SK-N-SH (cell line): ENCODE measurements at regions not wholly inside any gene's neighbourhood (a gene's known extent, or its start where the extent isn't known, plus 50 kb on each side); places are given as distances from the start of the nearest gene placed in this dataset.

Source experiments
- CTCF ChIA-PET: fragments of 300-600, 350-600 bp; formaldehyde crosslinking; extraction: SDS; loops from one replicate; lab custom pipeline; 2021; lab: Yijun Ruan, JAX
- POLR2A ChIA-PET: fragments of 350-600 bp; sonication (Branson Sonifier 250); formaldehyde crosslinking; extraction: SDS; loops from one replicate; lab custom pipeline; 2020; ENCODE audit warnings: antibody characterized with exemption, inconsistent platforms; lab: Yijun Ruan, JAX
- DNase-seq: peaks from one replicate; pipeline ENCODE4 v3.0.0; 2012
- H2AFZ ChIP-seq: fragments of 200-600 bp; sonication (generic); 2 replicates; pipeline ENCODE4 v1.8.1; 2016; ENCODE audit warnings: antibody characterized with exemption, mild to moderate bottlenecking, low read depth
- H3F3A ChIP-seq: fragments of 200-600 bp; sonication (generic); replicated peaks from 2 replicates; pipeline ENCODE3; 2016; ENCODE audit warnings: antibody characterized with exemption, mild to moderate bottlenecking; ENCODE audit not compliant: insufficient read depth
- H3K27ac ChIP-seq, 2 experiments: fragments of 200-500 bp in 1 of 2; fragments of 200-600 bp in 1 of 2; sonication (Bioruptor generic) in 1 of 2; sonication (generic), shearing (Covaris generic) in 1 of 2; 2 replicates each; pipeline versions ENCODE4 v1.5.1 to v1.6.1; 2014 to 2016; ENCODE audit warnings: low read depth in 2 of 2, inconsistent platforms in 1 of 2, low read length in 1 of 2, mild to moderate bottlenecking in 1 of 2, mixed read lengths in 1 of 2
- H3K27me3 ChIP-seq: fragments of 200-600 bp; sonication (generic), shearing (Covaris generic); 2 replicates; pipeline ENCODE4 v1.6.1; 2016; ENCODE audit warnings: mixed run types; ENCODE audit not compliant: insufficient read depth
- H3K36me3 ChIP-seq, 2 experiments: fragments of 200-500 bp in 1 of 2; fragments of 200-600 bp in 1 of 2; sonication (Bioruptor generic) in 1 of 2; sonication (generic) in 1 of 2; replicated peaks in 1 of 2; 2 replicates each; pipeline versions ENCODE3 to v1.5.1; 2014 to 2016; ENCODE audit warnings: low read length in 1 of 2, mild to moderate bottlenecking in 1 of 2; ENCODE audit not compliant: insufficient read depth in 2 of 2, control insufficient read depth in 1 of 2
- H3K4me1 ChIP-seq, 2 experiments: fragments of 200-500 bp in 1 of 2; fragments of 200-600 bp in 1 of 2; sonication (Bioruptor generic) in 1 of 2; sonication (generic), shearing (Covaris generic) in 1 of 2; 2 replicates each; pipeline versions ENCODE4 v1.5.1 to v1.6.1; 2014 to 2016; ENCODE audit warnings: low read depth in 1 of 2, low read length in 1 of 2, mixed run types in 1 of 2; ENCODE audit not compliant: insufficient read depth in 2 of 2, control insufficient read depth in 1 of 2
- H3K4me2 ChIP-seq: fragments of 200-600 bp; sonication (generic), shearing (Covaris generic); 2 replicates; pipeline ENCODE4 v1.6.1; 2017; ENCODE audit warnings: mixed run types
- H3K4me3 ChIP-seq, 2 experiments: fragments of 200-500 bp in 1 of 2; fragments of 200-600 bp in 1 of 2; sonication (Bioruptor generic) in 1 of 2; sonication (generic), shearing (Covaris generic) in 1 of 2; 2 replicates each; pipeline versions ENCODE4 v1.5.1 to v1.8.1; 2014 to 2016; ENCODE audit warnings: low read depth in 2 of 2, inconsistent platforms in 1 of 2, low read length in 1 of 2, mild to moderate bottlenecking in 1 of 2, mixed read lengths in 1 of 2, moderate library complexity in 1 of 2
- H3K79me2 ChIP-seq: fragments of 200-600 bp; sonication (generic); 2 replicates; pipeline ENCODE4 v1.8.1; 2017; ENCODE audit warnings: mild to moderate bottlenecking; ENCODE audit not compliant: insufficient read depth
- H3K9ac ChIP-seq: fragments of 200-600 bp; sonication (generic); 2 replicates; pipeline ENCODE4 v1.6.1; 2017; ENCODE audit warnings: mixed run types
- H3K9me2 ChIP-seq: fragments of 200-600 bp; sonication (generic); 2 replicates; pipeline ENCODE4 v1.6.1; 2017; ENCODE audit warnings: mixed run types
- H3K9me3 ChIP-seq: fragments of 200-600 bp; sonication (generic); 2 replicates; pipeline ENCODE4 v1.6.1; 2017; ENCODE audit warnings: mixed run types, mild to moderate bottlenecking, moderate library complexity
- H4K20me1 ChIP-seq: fragments of 200-600 bp; sonication (generic); 2 replicates; pipeline ENCODE4 v1.6.1; 2017; ENCODE audit warnings: mild to moderate bottlenecking, mixed run types; ENCODE audit not compliant: insufficient read depth
- EP300 ChIP-seq, 2 experiments: IDR thresholded peaks; 2 replicates each; pipeline versions ENCODE4 v1.4.0 to v1.6.1; 2012; ENCODE audit warnings: borderline replicate concordance in 1 of 2, low read depth in 1 of 2, low read length in 1 of 2
- EZH2phosphoT487 ChIP-seq: fragments of 200-600 bp; sonication (generic); IDR thresholded peaks from 2 replicates; pipeline ENCODE4 v1.6.1; 2017; ENCODE audit warnings: low read depth, mixed run types, mild to moderate bottlenecking, antibody characterized with exemption, moderate library complexity, borderline replicate concordance
- FOSL2 ChIP-seq: IDR thresholded peaks from 2 replicates; pipeline ENCODE4 v1.4.0; 2012; ENCODE audit warnings: low read depth, mild to moderate bottlenecking, moderate library complexity, borderline replicate concordance
- FOXM1 ChIP-seq: IDR thresholded peaks from 2 replicates; pipeline ENCODE4 v1.4.0; 2012; ENCODE audit warnings: low read depth, mild to moderate bottlenecking
- GATA2 ChIP-seq: sonication (generic); formaldehyde crosslinking; IDR thresholded peaks from 2 replicates; pipeline ENCODE4 v1.5.0; 2020; ENCODE audit warnings: mild to moderate bottlenecking, missing genetic modification reagents
- MEF2A ChIP-seq: IDR thresholded peaks from 2 replicates; pipeline ENCODE4 v1.4.0; 2012; ENCODE audit warnings: low read depth, borderline replicate concordance
- NRF1 ChIP-seq: IDR thresholded peaks from 2 replicates; pipeline ENCODE4 v1.6.1; 2012; ENCODE audit warnings: low read depth, mild to moderate bottlenecking, low read length
- POLR2AphosphoS5 ChIP-seq: IDR thresholded peaks from 2 replicates; pipeline ENCODE4 v1.6.1; 2012; ENCODE audit warnings: low read depth, low read length
- RAD21 ChIP-seq: IDR thresholded peaks from 2 replicates; pipeline ENCODE4 v1.6.1; 2012; ENCODE audit warnings: mild to moderate bottlenecking, low read length
- RCOR1 ChIP-seq: fragments of 150-350 bp; IDR thresholded peaks from 2 replicates; pipeline ENCODE4 v1.6.1; 2017; ENCODE audit warnings: antibody characterized with exemption, low read length
- RFX5 ChIP-seq: IDR thresholded peaks from 2 replicates; pipeline ENCODE4 v1.6.1; 2012; ENCODE audit warnings: mild to moderate bottlenecking, improper control_type of control experiment, low read length
- SIN3A ChIP-seq: IDR thresholded peaks from 2 replicates; pipeline ENCODE4 v1.6.1; 2012; ENCODE audit warnings: low read depth, mild to moderate bottlenecking, low read length, moderate library complexity, borderline replicate concordance
- SMC3 ChIP-seq: IDR thresholded peaks from 2 replicates; pipeline ENCODE4 v1.6.1; 2012; ENCODE audit warnings: low read depth, low read length, improper control_type of control experiment
- TAF1 ChIP-seq: IDR thresholded peaks from 2 replicates; pipeline ENCODE4 v1.6.1; 2012; ENCODE audit warnings: low read depth, mild to moderate bottlenecking, low read length, moderate library complexity, borderline replicate concordance
- TCF12 ChIP-seq: IDR thresholded peaks from 2 replicates; pipeline ENCODE4 v1.4.0; 2012
- YY1 ChIP-seq: IDR thresholded peaks from 2 replicates; pipeline ENCODE4 v1.4.0; 2012; ENCODE audit warnings: low read depth, mild to moderate bottlenecking
- WGBS: methylation state at CpG from one replicate; pipeline ENCODE4 v1.1.6; 2017; ENCODE audit warnings: low lambda C conversion rate; 5-methylcytosine and 5-hydroxymethylcytosine counted together
- TF ChIP-seq, protein P1 (sequence below): fragments of 150-350 bp; IDR thresholded peaks from 2 replicates; pipeline ENCODE4 v1.6.1; 2017; ENCODE audit warnings: antibody characterized with exemption, low read length, low read depth, borderline replicate concordance
- TF ChIP-seq, protein P2 (sequence below): IDR thresholded peaks from 2 replicates; pipeline ENCODE4 v1.4.0; 2012; ENCODE audit warnings: low read depth, borderline replicate concordance
- TF ChIP-seq, protein P3 (sequence below): IDR thresholded peaks from 2 replicates; pipeline ENCODE4 v1.4.0; 2012; ENCODE audit warnings: low read depth
- TF ChIP-seq, protein P4 (sequence below): IDR thresholded peaks from 2 replicates; pipeline ENCODE4; 2012
- TF ChIP-seq, protein P5 (sequence below): fragments of 200-600 bp; sonication (generic); IDR thresholded peaks from 2 replicates; pipeline ENCODE4 v1.6.1; 2017; ENCODE audit warnings: antibody characterized with exemption, mild to moderate bottlenecking, moderate library complexity

DNA sequence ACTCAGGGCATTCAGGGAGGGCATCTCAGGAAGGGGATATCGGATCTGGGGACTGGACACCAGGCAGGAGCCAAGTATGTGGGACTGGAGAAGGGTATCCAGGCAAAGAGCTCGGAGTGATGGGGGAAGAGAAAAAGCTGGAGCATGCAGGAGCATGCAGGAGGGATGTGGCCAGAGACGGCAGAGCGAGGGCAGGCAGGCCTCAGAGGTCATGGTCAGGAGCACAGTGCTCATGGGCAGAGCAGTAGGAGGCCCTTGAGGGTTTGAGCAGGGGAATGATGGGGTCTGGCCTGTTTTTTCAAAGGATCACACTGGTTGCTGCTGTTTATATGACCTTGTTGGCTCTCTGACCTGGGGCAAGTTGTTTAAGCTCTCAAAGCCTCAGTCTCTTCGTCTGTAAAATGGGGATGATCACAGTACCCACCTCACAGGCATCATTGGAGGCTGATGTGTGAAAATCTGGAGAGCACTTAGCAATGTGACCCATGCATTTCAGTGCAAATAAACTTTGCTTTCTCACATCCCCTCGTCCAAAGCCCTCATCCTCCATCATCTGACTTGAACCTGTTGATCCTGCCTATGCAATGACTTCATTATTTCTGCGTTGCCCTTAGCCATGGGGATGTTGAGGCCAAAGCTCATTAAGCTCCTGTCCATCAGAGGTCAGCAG lies 273.1 kb downstream of the MATN1 start (continued):
- TF ChIP-seq FOXM1 (no peak), RCOR1 (no peak), SIN3A (no peak), TCF12 (no peak)
- TF ChIP-seq, protein P1, sequence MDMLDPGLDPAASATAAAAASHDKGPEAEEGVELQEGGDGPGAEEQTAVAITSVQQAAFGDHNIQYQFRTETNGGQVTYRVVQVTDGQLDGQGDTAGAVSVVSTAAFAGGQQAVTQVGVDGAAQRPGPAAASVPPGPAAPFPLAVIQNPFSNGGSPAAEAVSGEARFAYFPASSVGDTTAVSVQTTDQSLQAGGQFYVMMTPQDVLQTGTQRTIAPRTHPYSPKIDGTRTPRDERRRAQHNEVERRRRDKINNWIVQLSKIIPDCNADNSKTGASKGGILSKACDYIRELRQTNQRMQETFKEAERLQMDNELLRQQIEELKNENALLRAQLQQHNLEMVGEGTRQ: no peak
- TF ChIP-seq, all 33 proteins: peak for 0

DNA sequence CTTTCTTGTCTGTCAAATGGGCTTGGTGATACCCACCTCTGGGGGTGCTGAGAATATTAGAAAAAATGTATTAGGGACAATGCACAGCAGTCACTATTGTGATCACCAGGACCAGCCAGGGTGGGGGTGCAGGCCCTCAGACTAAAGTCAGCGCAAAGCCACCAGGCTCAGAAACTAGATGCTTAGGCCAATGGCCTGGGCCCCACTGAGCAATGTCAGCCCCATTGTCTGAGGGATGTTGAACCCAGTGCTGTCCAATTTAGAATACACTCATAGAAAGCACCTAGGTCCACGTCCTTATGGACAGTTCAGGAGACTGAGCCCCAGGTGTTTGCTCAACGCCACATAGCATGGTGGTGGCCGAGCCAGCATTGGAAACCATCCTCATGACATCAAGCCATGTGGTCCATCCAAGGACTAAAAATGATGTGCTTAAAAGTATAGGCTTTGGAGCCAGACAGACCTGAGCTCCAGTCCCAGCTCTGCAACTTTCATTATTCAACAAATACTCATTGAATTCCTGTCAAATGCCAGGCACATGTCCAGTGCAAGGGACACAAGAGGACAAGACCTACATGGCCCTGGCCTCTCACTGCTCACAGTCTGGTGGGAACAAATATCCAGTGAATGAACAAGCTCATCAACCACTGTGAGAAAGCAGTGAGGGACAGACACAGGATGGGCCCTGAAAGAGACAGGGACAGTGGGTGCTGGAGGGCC lies 273.8 kb downstream of the MATN1 start:
- Histone ChIP-seq H3K9me3 (no peaks in the 10 kb centered on the region), H3K4me1 (no peaks in the 10 kb centered on the region), H2AFZ (no peak overlapping the region), H3K27ac (no peak overlapping the region), H3K9me2 (no peaks in the 10 kb centered on the region), H4K20me1 (no peaks in the 10 kb centered on the region), H3K4me2 (no peak overlapping the region), H3K79me2 (no peaks in the 10 kb centered on the region), H3K9ac (no peak overlapping the region), H3F3A (no peaks in the 10 kb centered on the region), H3K27me3 (no peaks in the 10 kb centered on the region), H3K4me3 (no peak overlapping the region), H3K36me3 (no peaks in the 10 kb centered on the region)
- WGBS: 100% methylated on average over 1 of the region's 4 CpGs
- TF ChIP-seq POLR2AphosphoS5: no peak
- no peak for TF ChIP-seq TAF1
- no peak for TF ChIP-seq SMC3
- no peak for TF ChIP-seq YY1
- no peak for TF ChIP-seq RFX5
- no peak for TF ChIP-seq TCF12
- TF ChIP-seq GATA2: no peak
- TF ChIP-seq, protein P2, sequence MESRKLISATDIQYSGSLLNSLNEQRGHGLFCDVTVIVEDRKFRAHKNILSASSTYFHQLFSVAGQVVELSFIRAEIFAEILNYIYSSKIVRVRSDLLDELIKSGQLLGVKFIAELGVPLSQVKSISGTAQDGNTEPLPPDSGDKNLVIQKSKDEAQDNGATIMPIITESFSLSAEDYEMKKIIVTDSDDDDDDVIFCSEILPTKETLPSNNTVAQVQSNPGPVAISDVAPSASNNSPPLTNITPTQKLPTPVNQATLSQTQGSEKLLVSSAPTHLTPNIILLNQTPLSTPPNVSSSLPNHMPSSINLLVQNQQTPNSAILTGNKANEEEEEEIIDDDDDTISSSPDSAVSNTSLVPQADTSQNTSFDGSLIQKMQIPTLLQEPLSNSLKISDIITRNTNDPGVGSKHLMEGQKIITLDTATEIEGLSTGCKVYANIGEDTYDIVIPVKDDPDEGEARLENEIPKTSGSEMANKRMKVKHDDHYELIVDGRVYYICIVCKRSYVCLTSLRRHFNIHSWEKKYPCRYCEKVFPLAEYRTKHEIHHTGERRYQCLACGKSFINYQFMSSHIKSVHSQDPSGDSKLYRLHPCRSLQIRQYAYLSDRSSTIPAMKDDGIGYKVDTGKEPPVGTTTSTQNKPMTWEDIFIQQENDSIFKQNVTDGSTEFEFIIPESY: no peak
- TF ChIP-seq, protein P3, sequence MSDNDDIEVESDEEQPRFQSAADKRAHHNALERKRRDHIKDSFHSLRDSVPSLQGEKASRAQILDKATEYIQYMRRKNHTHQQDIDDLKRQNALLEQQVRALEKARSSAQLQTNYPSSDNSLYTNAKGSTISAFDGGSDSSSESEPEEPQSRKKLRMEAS: no peak
- TF ChIP-seq EZH2phosphoT487: no peak
- TF ChIP-seq RCOR1: no peak
- no peak for TF ChIP-seq EP300 (IDR thresholded peaks at IDR 0.05; ENCODE audit: borderline replicate concordance in 1 of 2, low read depth in 1 of 2, low read length in 1 of 2)
- TF ChIP-seq, protein P4, sequence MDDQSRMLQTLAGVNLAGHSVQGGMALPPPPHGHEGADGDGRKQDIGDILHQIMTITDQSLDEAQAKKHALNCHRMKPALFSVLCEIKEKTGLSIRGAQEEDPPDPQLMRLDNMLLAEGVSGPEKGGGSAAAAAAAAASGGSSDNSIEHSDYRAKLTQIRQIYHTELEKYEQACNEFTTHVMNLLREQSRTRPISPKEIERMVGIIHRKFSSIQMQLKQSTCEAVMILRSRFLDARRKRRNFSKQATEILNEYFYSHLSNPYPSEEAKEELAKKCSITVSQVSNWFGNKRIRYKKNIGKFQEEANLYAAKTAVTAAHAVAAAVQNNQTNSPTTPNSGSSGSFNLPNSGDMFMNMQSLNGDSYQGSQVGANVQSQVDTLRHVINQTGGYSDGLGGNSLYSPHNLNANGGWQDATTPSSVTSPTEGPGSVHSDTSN: no peak
- TF ChIP-seq NRF1: no peak
- TF ChIP-seq RAD21: no peak
- TF ChIP-seq FOXM1: no peak
- no peak for TF ChIP-seq FOSL2
- TF ChIP-seq SIN3A: no peak
- TF ChIP-seq MEF2A: no peak
- TF ChIP-seq, protein P5, sequence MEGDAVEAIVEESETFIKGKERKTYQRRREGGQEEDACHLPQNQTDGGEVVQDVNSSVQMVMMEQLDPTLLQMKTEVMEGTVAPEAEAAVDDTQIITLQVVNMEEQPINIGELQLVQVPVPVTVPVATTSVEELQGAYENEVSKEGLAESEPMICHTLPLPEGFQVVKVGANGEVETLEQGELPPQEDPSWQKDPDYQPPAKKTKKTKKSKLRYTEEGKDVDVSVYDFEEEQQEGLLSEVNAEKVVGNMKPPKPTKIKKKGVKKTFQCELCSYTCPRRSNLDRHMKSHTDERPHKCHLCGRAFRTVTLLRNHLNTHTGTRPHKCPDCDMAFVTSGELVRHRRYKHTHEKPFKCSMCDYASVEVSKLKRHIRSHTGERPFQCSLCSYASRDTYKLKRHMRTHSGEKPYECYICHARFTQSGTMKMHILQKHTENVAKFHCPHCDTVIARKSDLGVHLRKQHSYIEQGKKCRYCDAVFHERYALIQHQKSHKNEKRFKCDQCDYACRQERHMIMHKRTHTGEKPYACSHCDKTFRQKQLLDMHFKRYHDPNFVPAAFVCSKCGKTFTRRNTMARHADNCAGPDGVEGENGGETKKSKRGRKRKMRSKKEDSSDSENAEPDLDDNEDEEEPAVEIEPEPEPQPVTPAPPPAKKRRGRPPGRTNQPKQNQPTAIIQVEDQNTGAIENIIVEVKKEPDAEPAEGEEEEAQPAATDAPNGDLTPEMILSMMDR: no peak
- ChIA-PET CTCF (interaction anchor here (1.2 kb wide), 1 partner anchor 69 kb away, joined by 5 read pairs; no protein-coding TSS in a partner anchor), POLR2A (no interaction called here)
- DNase-seq: no peak
